ENCODE measurements at regions not wholly inside any gene's neighbourhood (a gene's known extent, or its start where the extent isn't known, plus 50 kb on each side); places are given as distances from the start of the nearest gene placed in this dataset.

- DNase-seq (ENCODE audit: low spot score), result no peak
Measured at GRCh38 chr22:49140911-49141665, 686.6 kb downstream of the BRD1 start.

DNA sequence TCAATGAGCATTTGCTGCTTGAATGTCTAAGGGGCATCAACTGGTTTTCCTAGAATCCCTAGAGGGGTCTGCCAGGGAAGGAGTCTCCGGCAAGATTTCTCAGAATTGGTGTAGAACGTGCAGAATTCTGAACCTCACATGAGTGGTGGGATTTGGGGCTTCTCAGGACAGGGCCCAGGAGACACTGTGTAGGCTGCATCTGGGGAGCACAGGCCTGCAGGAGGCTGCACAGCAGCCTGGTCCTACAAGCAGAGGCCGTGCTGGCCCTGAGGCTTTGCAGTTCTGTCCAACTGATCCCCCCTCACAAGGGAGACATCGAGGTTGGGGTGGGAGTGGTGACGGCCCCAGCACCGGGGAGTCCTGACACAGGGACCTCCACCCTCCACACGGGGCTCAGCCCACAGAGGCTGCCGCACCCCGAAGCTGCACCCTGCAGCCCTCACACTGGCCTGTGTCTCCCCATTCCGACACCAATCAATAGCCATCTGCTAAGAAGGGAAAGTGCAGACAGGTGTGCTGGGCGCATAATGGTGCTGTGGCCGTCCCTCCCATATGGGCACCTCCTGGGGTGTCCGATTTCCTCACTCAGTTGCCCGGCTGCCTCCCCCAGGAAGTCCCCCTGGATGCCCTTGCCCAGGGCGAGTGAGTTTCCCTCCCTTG, 688.1 kb downstream of the BRD1 start:
- no peak for DNase-seq (ENCODE audit: low spot score)

GRCh38 chr22:49138250-49138790, 689.4 kb downstream of the BRD1 start:
- DNase-seq (ENCODE audit: low spot score), result no peak

- no peak for DNase-seq (ENCODE audit: low spot score)
Measured at GRCh38 chr22:49137206-49137840, 690.4 kb downstream of the BRD1 start.

- DNase-seq (ENCODE audit: low spot score), result no peak
Measured at GRCh38 chr22:49136816-49137180, 690.9 kb downstream of the BRD1 start.

- DNase-seq (ENCODE audit: low spot score), result no peak
Measured at GRCh38 chr22:49136041-49136815, 691.4 kb downstream of the BRD1 start.

- DNase-seq (ENCODE audit: low spot score), result no peak
Measured at GRCh38 chr22:49134076-49134475, 693.6 kb downstream of the BRD1 start.

- DNase-seq (ENCODE audit: low spot score), result no peak
Measured at GRCh38 chr22:49133541-49133940, 694.1 kb downstream of the BRD1 start.

DNA sequence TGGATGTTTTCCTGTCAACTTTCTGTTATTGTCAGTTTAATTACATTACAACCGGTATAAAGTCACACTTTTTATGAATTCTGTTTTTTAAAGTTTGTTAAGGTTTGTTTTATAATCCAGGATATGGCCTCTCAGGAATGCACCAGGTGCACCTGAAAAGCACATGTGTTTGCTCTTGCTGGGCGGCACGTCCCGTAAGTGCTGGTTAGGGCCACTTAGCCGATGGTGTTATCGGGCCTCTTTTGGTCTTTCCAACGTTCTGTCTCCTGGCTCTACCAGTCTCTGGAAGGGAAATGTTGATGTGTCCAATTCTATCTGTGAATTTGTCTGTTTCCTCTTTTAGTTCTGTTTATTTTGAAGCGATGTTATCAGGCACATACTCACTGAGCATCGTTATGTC, 695.7 kb downstream of the BRD1 start:
- no peak for DNase-seq (ENCODE audit: low spot score)

- DNase-seq (ENCODE audit: low spot score), result no peak
Measured at GRCh38 chr22:49129736-49130135, 697.9 kb downstream of the BRD1 start.

DNA sequence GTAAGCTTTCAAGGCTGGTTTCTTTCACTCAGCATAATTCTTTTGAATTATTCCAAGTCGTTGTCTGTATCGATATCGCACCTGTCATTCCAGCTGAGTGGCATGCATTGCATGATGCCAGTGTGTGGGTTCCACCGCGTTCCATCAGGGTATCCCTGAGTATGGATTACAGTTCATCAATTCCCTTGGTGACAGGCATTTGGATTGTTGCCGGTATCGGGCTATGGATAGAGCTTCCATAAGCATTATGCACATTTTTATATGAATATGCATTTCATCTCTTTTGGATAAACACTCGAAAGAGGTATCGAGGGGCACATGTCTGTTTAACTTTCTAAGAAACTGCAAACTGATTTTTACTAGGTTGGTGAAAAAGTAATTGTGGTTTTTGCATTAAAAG, 698.8 kb downstream of the BRD1 start:
- no peak for DNase-seq (ENCODE audit: low spot score)

- no peak for DNase-seq (ENCODE audit: low spot score)
Measured at GRCh38 chr22:49124608-49125007, 703.1 kb downstream of the BRD1 start.

DNA sequence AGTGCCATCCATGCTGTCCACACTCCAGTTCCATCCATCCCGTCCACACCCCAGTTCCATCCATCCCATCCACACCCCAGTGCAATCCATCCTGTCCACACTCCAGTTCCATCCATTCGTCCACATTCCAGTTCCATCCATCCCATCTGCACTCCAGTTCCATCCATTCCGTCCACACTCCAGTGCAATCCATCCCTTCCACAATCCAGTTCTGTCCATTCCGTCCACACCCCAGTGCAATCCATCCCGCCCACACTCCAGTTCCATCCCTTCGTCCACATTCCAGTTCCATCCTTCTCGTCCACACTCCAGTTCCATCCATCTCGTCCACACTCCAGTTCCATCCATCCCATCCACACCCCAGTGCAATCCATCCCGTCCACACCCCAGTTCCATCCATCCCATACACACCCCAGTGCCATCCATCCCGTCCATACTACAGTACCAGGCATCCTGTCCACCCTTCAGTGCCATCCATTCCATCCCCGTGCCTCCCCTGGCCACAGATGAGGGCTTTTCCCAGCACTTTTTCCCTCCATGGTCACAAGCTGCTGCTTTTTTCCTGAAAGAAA, 704.0 kb downstream of the BRD1 start:
- DNase-seq (ENCODE audit: low spot score), result no peak

- DNase-seq (ENCODE audit: low spot score), result no peak
Measured at GRCh38 chr22:49119551-49119952, 708.1 kb downstream of the BRD1 start.

- DNase-seq (ENCODE audit: low spot score), result no peak
Measured at GRCh38 chr22:49118065-49118464, 709.6 kb downstream of the BRD1 start.

DNA sequence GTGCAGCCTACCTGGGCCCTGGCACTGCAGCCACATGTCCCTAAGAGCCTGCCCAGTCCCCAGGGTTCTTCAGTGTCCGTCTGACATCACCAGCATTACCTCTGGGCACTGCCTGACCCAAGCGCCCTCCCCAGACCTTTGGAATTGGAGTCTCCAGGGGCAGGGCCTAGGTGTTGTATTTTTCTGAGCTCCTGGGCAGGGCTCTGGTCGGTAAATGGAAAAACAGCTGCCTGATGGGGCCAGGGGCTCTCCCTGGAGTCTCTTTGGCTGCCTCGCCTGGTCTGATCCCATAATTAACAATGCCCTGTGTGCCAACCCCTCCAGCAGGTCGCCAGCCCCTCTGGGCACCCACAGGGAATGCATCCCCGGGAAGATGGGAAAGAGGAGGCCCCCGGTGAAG, 710.2 kb downstream of the BRD1 start:
- no peak for DNase-seq (ENCODE audit: low spot score)

- DNase-seq (ENCODE audit: low spot score), result no peak
Measured at GRCh38 chr22:49116486-49117120, 711.1 kb downstream of the BRD1 start.

- no peak for DNase-seq (ENCODE audit: low spot score)
Measured at GRCh38 chr22:49116021-49116420, 711.7 kb downstream of the BRD1 start.

DNA sequence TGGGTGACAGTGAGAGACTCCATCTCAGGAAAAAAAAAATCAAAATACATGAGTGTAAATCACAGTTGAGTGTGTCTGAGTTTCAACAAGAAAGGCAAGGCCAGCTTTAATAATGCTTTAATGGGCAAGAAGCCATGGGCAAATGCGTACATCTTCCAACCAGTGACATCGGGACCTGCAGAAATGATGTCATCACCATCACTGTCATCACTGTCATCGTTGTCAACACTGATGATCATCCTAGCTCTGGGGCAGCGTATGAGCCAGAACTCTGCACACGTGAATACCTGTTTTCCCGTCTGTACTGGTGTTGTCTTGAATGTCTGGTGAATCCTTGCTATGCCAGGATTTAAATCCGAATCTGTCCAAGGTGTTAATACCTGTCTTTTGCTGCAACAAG, 712.5 kb downstream of the BRD1 start:
- no peak for DNase-seq (ENCODE audit: low spot score)

DNA sequence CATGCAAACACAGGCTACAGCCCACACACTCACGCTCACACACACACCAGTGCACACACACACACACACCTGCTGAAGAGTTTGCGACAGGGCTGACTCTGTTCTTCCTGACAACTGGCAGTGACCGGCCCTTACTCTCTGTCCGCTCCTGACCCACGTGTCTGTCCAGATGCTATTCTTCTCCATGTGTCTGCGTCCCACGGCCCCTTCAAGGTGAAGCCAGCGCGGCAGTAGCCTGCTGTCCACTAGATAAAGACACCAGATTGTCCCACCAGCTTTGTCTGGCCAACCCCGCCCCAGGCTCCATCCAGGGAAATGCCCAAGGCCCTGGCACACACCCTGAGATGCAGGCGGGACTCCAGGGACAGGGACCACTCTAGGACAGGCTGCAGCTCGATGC, 713.9 kb downstream of the BRD1 start:
- no peak for DNase-seq (ENCODE audit: low spot score)
